NCI-H446 treated with DMSO at 0.1 percent for 48 hours (cell line): ENCODE measurements at regions not wholly inside any gene's neighbourhood (a gene's known extent, or its start where the extent isn't known, plus 50 kb on each side); places are given as distances from the start of the nearest gene placed in this dataset.
"Not testable (repeated sequence)": the region's sequence is repeated elsewhere in the genome, so short reads cannot be mapped to it uniquely, and the experiment has no call there.

Experiments used
- DNase-seq: peaks from one replicate; lab custom pipeline; 2025; lab: John Stamatoyannopoulos, UW

- no peak for DNase-seq
These were observed 265.7 kb downstream of the SHOX start for GRCh38 chrX:896256-896655.

GRCh38 chrX:889966-890651, 259.5 kb downstream of the SHOX start:
- DNase-seq, result no peak

- not testable (repeated sequence) for DNase-seq
These were observed 257.1 kb downstream of the SHOX start for GRCh38 chrX:887724-888123.

GRCh38 chrX:883588-883987, 253.0 kb downstream of the SHOX start:
- DNase-seq, result no peak

- not testable (repeated sequence) for DNase-seq
These were observed 249.4 kb downstream of the SHOX start for GRCh38 chrX:879756-880698.

- no peak for DNase-seq
These were observed 243.5 kb downstream of the SHOX start for GRCh38 chrX:874061-874460.

- DNase-seq, result no peak
These were observed 242.4 kb downstream of the SHOX start for GRCh38 chrX:873016-873415.

- no peak for DNase-seq
These were observed 241.5 kb downstream of the SHOX start for GRCh38 chrX:872090-872489.

- no peak for DNase-seq
These were observed 241.0 kb downstream of the SHOX start for GRCh38 chrX:871626-872025.

- DNase-seq, result no peak
These were observed 237.5 kb downstream of the SHOX start for GRCh38 chrX:867966-868647.

GRCh38 chrX:867502-867901, 236.9 kb downstream of the SHOX start:
- DNase-seq, result no peak

- DNase-seq, result no peak
These were observed 235.9 kb downstream of the SHOX start for GRCh38 chrX:866441-866990.

- no peak for DNase-seq
These were observed 234.8 kb downstream of the SHOX start for GRCh38 chrX:865422-865821.

- DNase-seq, result no peak
These were observed 231.3 kb downstream of the SHOX start for GRCh38 chrX:861921-862320.

- DNase-seq, result no peak
These were observed 230.8 kb downstream of the SHOX start for GRCh38 chrX:861340-861890.

- no peak for DNase-seq
These were observed 228.7 kb downstream of the SHOX start for GRCh38 chrX:859329-859728.

- no peak for DNase-seq
These were observed 228.0 kb downstream of the SHOX start for GRCh38 chrX:858542-859078.

GRCh38 chrX:857376-857775, 226.8 kb downstream of the SHOX start:
- no peak for DNase-seq

GRCh38 chrX:856566-857290, 226.1 kb downstream of the SHOX start:
- DNase-seq, result no peak

- no peak for DNase-seq
These were observed 222.7 kb downstream of the SHOX start for GRCh38 chrX:853304-853703.

- DNase-seq, result no peak
These were observed 219.9 kb downstream of the SHOX start for GRCh38 chrX:850471-850916.
